Endothelial cell of umbilical vein (primary cell): ENCODE measurements at regions not wholly inside any gene's neighbourhood (a gene's known extent, or its start where the extent isn't known, plus 50 kb on each side); places are given as distances from the start of the nearest gene placed in this dataset.

Experiments used
- BruUV-seq: library from RNA; stranded (reverse); fragments of 400-500 nt; replicated peaks from 2 replicates; lab custom pipeline; 2021; lab: Mats Ljungman, UMichigan
- CTCF ChIA-PET: fragments of 300-600, 350-600 bp; sonication (Branson Sonifier 250); formaldehyde crosslinking; loops from one replicate; lab custom pipeline; 2021; ENCODE audit warnings: antibody characterized with exemption, inconsistent platforms; lab: Charles Lee
- POLR2A ChIA-PET: fragments of 300-600, 350-600 bp; sonication (Branson Sonifier 250); formaldehyde crosslinking; loops from one replicate; lab custom pipeline; 2021; ENCODE audit warnings: antibody characterized with exemption, inconsistent platforms; lab: Charles Lee
- DNase-seq: peaks from one replicate; pipeline ENCODE4 v3.0.0-alpha.2; 2011; ENCODE audit warnings: low read depth, low spot score
- FAIRE-seq: peaks from 2 replicates; lab custom pipeline; 2011; peaks lifted over from hg19 to GRCh38; lab: Jason Lieb, UNC
- H2AFZ ChIP-seq: 2 replicates; pipeline ENCODE4 v1.6.0; 2012; ENCODE audit warnings: low read depth, low read length, control low read depth, inconsistent platforms
- H3K27ac ChIP-seq: 2 replicates; pipeline ENCODE4 v1.5.1; 2011; ENCODE audit warnings: low read depth, mild to moderate bottlenecking, control low read depth, low read length, moderate library complexity; ENCODE audit not compliant: insufficient read depth
- H3K27me3 ChIP-seq, 2 experiments: 2 replicates each; pipeline versions ENCODE4 v1.6.0 to v1.6.1; 2011; ENCODE audit warnings: low read length in 2 of 2, mixed read lengths in 1 of 2; ENCODE audit not compliant: control insufficient read depth in 2 of 2, insufficient read depth in 2 of 2
- H3K36me3 ChIP-seq, 2 experiments: 2 replicates in 1 of 2; 3 replicates in 1 of 2; pipeline ENCODE4 v1.5.1; 2011; ENCODE audit warnings: low read length in 2 of 2, mild to moderate bottlenecking in 1 of 2, moderate library complexity in 1 of 2; ENCODE audit not compliant: control insufficient read depth in 2 of 2, insufficient read depth in 2 of 2; ENCODE audit errors: extremely low read depth in 1 of 2
- H3K4me1 ChIP-seq: 3 replicates; pipeline ENCODE4 v1.5.1; 2011; ENCODE audit warnings: mild to moderate bottlenecking, low read length; ENCODE audit not compliant: control insufficient read depth, insufficient read depth; ENCODE audit errors: extremely low read depth
- H3K4me2 ChIP-seq: 2 replicates; pipeline ENCODE4 v1.6.1; 2011; ENCODE audit warnings: low read length, control low read depth, mixed read lengths; ENCODE audit not compliant: insufficient read depth
- H3K4me3 ChIP-seq, 3 experiments: fragments of 200-600 bp in 1 of 3; sonication (generic), shearing (Covaris generic) in 1 of 3; replicated peaks in 1 of 3; 2 replicates each; pipeline ENCODE4 v1.5.1; 2011 to 2016; ENCODE audit warnings: control low read depth in 3 of 3, low read length in 3 of 3, mild to moderate bottlenecking in 2 of 3, inconsistent platforms in 1 of 3, low read depth in 1 of 3, moderate library complexity in 1 of 3; ENCODE audit not compliant: insufficient read depth in 1 of 3
- H3K79me2 ChIP-seq: 2 replicates; pipeline ENCODE4 v1.6.0; 2012; ENCODE audit warnings: low read length, inconsistent platforms; ENCODE audit not compliant: control insufficient read depth, insufficient read depth
- H3K9ac ChIP-seq: replicated peaks from 2 replicates; pipeline ENCODE3; 2011; ENCODE audit warnings: low read length, control low read depth; ENCODE audit not compliant: insufficient read depth; ENCODE audit errors: extremely low read depth
- H3K9me1 ChIP-seq: replicated peaks from 3 replicates; pipeline ENCODE4 v1.6.0; 2011; ENCODE audit warnings: mild to moderate bottlenecking, low read length; ENCODE audit not compliant: control insufficient read depth, insufficient read depth; ENCODE audit errors: extremely low read depth
- H3K9me3 ChIP-seq: replicated peaks from 2 replicates; pipeline ENCODE4 v1.5.1; 2012; ENCODE audit warnings: low read length, inconsistent platforms; ENCODE audit not compliant: control insufficient read depth, insufficient read depth
- H4K20me1 ChIP-seq: replicated peaks from 2 replicates; pipeline ENCODE3; 2011; ENCODE audit warnings: mild to moderate bottlenecking, low read length; ENCODE audit not compliant: control insufficient read depth, insufficient read depth; ENCODE audit errors: extremely low read depth
- FOS ChIP-seq: IDR thresholded peaks from 2 replicates; pipeline ENCODE4 v1.6.1; 2011; ENCODE audit warnings: mild to moderate bottlenecking, low read length, moderate library complexity, borderline replicate concordance; ENCODE audit not compliant: insufficient read depth
- GATA2 ChIP-seq: IDR thresholded peaks from 2 replicates; pipeline ENCODE4 v1.7.0; 2011; ENCODE audit warnings: low read depth, mild to moderate bottlenecking, moderate library complexity, mixed read lengths, low read length; ENCODE audit not compliant: insufficient read length, insufficient read depth
- JUN ChIP-seq: IDR thresholded peaks from 2 replicates; pipeline ENCODE4 v1.6.1; 2011; ENCODE audit warnings: borderline replicate concordance, low read depth; ENCODE audit not compliant: insufficient read length, insufficient read depth
- MAX ChIP-seq: IDR thresholded peaks from 2 replicates; pipeline ENCODE4 v1.6.1; 2011; ENCODE audit not compliant: insufficient read depth, insufficient read length
- POLR2A ChIP-seq: IDR thresholded peaks from 2 replicates; pipeline ENCODE4 v1.6.1; 2012; ENCODE audit warnings: low read depth, mild to moderate bottlenecking, control low read depth, low read length
- dilution Hi-C: fragments of 300-500 bp; cut with MboI; formaldehyde crosslinking; loops from one replicate; pipeline ENCODE4 v1.15.0; 2019; ENCODE audit warnings: low sequenced_read_pairs; ENCODE audit not compliant: extremely low pct_ligation_motif_present
- intact Hi-C: fragments of 100-400 bp; cut with micrococcal nuclease; formaldehyde crosslinking; loops from one replicate; pipeline ENCODE4 v1.10.0; 2022
- TF ChIP-seq, protein P1 (sequence below), 2 donors: IDR thresholded peaks; 1 replicate in 1 of 2; 2 replicates in 1 of 2; pipeline ENCODE4 v1.5.1; 2011; ENCODE audit warnings: low read length in 2 of 2, mild to moderate bottlenecking in 2 of 2, moderate library complexity in 2 of 2, control low read depth in 1 of 2, inconsistent platforms in 1 of 2, low read depth in 1 of 2; ENCODE audit not compliant: insufficient read depth in 1 of 2; ENCODE audit errors: extremely low read depth in 1 of 2

GRCh38 chr13:91155512-91156114 is 191.9 kb upstream of the MIR17HG start:
- no peak for DNase-seq
- Histone ChIP-seq H3K9me1 (no peaks in the 10 kb centered on the region), H3K9me3 (no peaks in the 10 kb centered on the region), H3K9ac (no peak overlapping the region), H3K4me2 (no peak overlapping the region), H4K20me1 (no peaks in the 10 kb centered on the region), H3K4me3 (no peak overlapping the region), H3K4me1 (no peaks in the 10 kb centered on the region), H3K27me3 (no peaks in the 10 kb centered on the region), H2AFZ (no peak overlapping the region), H3K27ac (no peak overlapping the region), H3K36me3 (no peaks in the 10 kb centered on the region), H3K79me2 (no peaks in the 10 kb centered on the region)
- BruUV-seq = no TSS peak
- TF ChIP-seq POLR2A (no peak), JUN (no peak), MAX (no peak), GATA2 (no peak), FOS (no peak)
- TF ChIP-seq, protein P1, sequence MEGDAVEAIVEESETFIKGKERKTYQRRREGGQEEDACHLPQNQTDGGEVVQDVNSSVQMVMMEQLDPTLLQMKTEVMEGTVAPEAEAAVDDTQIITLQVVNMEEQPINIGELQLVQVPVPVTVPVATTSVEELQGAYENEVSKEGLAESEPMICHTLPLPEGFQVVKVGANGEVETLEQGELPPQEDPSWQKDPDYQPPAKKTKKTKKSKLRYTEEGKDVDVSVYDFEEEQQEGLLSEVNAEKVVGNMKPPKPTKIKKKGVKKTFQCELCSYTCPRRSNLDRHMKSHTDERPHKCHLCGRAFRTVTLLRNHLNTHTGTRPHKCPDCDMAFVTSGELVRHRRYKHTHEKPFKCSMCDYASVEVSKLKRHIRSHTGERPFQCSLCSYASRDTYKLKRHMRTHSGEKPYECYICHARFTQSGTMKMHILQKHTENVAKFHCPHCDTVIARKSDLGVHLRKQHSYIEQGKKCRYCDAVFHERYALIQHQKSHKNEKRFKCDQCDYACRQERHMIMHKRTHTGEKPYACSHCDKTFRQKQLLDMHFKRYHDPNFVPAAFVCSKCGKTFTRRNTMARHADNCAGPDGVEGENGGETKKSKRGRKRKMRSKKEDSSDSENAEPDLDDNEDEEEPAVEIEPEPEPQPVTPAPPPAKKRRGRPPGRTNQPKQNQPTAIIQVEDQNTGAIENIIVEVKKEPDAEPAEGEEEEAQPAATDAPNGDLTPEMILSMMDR (IDR thresholded peaks at IDR 0.05; ENCODE audit: extremely low read depth in 1 of 2, insufficient read depth in 1 of 2, low read depth in 1 of 2, low read length in 2 of 2) = no peak
- FAIRE-seq = no peak
- dilution Hi-C loops (no loop called here), intact Hi-C loops (no loop called here)
- POLR2A ChIA-PET = no interaction called here
- CTCF ChIA-PET = no interaction called here
